Activated naive CD4-positive, alpha-beta T cell treated with anti-CD3 and anti-CD28 coated beads, Interleukin-2, amount 10 ng/mL, durations not matched to agents 7 days and 5 days (primary cell): ENCODE measurements at regions not wholly inside any gene's neighbourhood (a gene's known extent, or its start where the extent isn't known, plus 50 kb on each side); places are given as distances from the start of the nearest gene placed in this dataset.
"Not testable (repeated sequence)": the region's sequence is repeated elsewhere in the genome, so short reads cannot be mapped to it uniquely, and the experiment has no call there.

Experiments used
- CTCF ChIA-PET: fragments of 350-600 bp; sonication (Branson Sonifier 250); formaldehyde crosslinking; loops from one replicate; lab custom pipeline; 2021; ENCODE audit warnings: antibody characterized with exemption; lab: Charles Lee
- DNase-seq: peaks from one replicate; pipeline ENCODE4 v3.0.0-alpha.2; 2020
- H3K27ac Mint-ChIP-seq: one replicate; pipeline ENCODE4 v1.8.0; 2021; ENCODE audit warnings: mild to moderate bottlenecking, moderate library complexity, mixed read lengths
- H3K27me3 Mint-ChIP-seq: one replicate; pipeline ENCODE4 v1.8.0; 2021; ENCODE audit warnings: mild to moderate bottlenecking, mixed read lengths
- H3K36me3 Mint-ChIP-seq: one replicate; pipeline ENCODE4 v1.8.0; 2021; ENCODE audit warnings: mixed read lengths
- H3K4me1 Mint-ChIP-seq: one replicate; pipeline ENCODE4 v1.8.0; 2021; ENCODE audit warnings: mixed read lengths
- H3K4me3 Mint-ChIP-seq: one replicate; pipeline ENCODE4 v1.8.0; 2021; ENCODE audit warnings: mild to moderate bottlenecking, moderate library complexity, mixed read lengths
- H3K9me3 Mint-ChIP-seq: one replicate; pipeline ENCODE4 v1.8.0; 2021; ENCODE audit warnings: mixed read lengths

GRCh38 chr1:88318740-88319139 is 365.3 kb upstream of the PKN2 start:
- H3K9me3 Mint-ChIP-seq: no peaks in the 10 kb centered on the region
- no peaks in the 10 kb centered on the region for H3K4me1 Mint-ChIP-seq
- no peaks in the 10 kb centered on the region for H3K36me3 Mint-ChIP-seq
- CTCF ChIA-PET: no interaction called here
- no peaks in the 10 kb centered on the region for H3K27me3 Mint-ChIP-seq
- H3K27ac Mint-ChIP-seq: no peak overlapping the region
- DNase-seq: no peak
- no peak overlapping the region for H3K4me3 Mint-ChIP-seq

- no peak overlapping the region for H3K4me3 Mint-ChIP-seq
- H3K36me3 Mint-ChIP-seq: no peaks in the 10 kb centered on the region
- H3K27ac Mint-ChIP-seq: no peak overlapping the region
- H3K4me1 Mint-ChIP-seq: no peaks in the 10 kb centered on the region
- no peak for DNase-seq
- CTCF ChIA-PET: no interaction called here
- no peaks in the 10 kb centered on the region for H3K9me3 Mint-ChIP-seq
- H3K27me3 Mint-ChIP-seq: no peaks in the 10 kb centered on the region
Observed at GRCh38 chr1:88320291-88320690, 363.8 kb upstream of the PKN2 start.

GRCh38 chr1:88321706-88322105 is 362.4 kb upstream of the PKN2 start:
- H3K9me3 Mint-ChIP-seq: no peaks in the 10 kb centered on the region
- H3K27ac Mint-ChIP-seq: no peak overlapping the region
- CTCF ChIA-PET: no interaction called here

GRCh38 chr1:88324899-88325298 is 359.2 kb upstream of the PKN2 start:
- Mint-ChIP-seq H3K4me1 (no peaks in the 10 kb centered on the region), H3K27ac (no peak overlapping the region)
- CTCF ChIA-PET: no interaction called here

More at GRCh38 chr1:88321706-88322105, 362.4 kb upstream of the PKN2 start:
- no peak for DNase-seq
- Mint-ChIP-seq H3K4me3 (no peak overlapping the region), H3K27me3 (no peaks in the 10 kb centered on the region), H3K36me3 (no peaks in the 10 kb centered on the region), H3K4me1 (no peaks in the 10 kb centered on the region)

GRCh38 chr1:88327391-88328267 is 356.4 kb upstream of the PKN2 start:
- no peaks in the 10 kb centered on the region for H3K27me3 Mint-ChIP-seq
- CTCF ChIA-PET: no interaction called here
- H3K4me1 Mint-ChIP-seq: no peaks in the 10 kb centered on the region
- H3K27ac Mint-ChIP-seq: no peak overlapping the region
- no peak overlapping the region for H3K4me3 Mint-ChIP-seq
- H3K36me3 Mint-ChIP-seq: no peaks in the 10 kb centered on the region
- DNase-seq: no peak
- no peaks in the 10 kb centered on the region for H3K9me3 Mint-ChIP-seq

More at GRCh38 chr1:88324899-88325298, 359.2 kb upstream of the PKN2 start:
- no peaks in the 10 kb centered on the region for H3K27me3 Mint-ChIP-seq
- H3K9me3 Mint-ChIP-seq: no peaks in the 10 kb centered on the region
- DNase-seq: no peak
- no peak overlapping the region for H3K4me3 Mint-ChIP-seq
- H3K36me3 Mint-ChIP-seq: no peaks in the 10 kb centered on the region

GRCh38 chr1:88330201-88330600 is 353.9 kb upstream of the PKN2 start:
- Mint-ChIP-seq H3K4me3 (no peak overlapping the region), H3K9me3 (no peaks in the 10 kb centered on the region), H3K27me3 (no peaks in the 10 kb centered on the region), H3K36me3 (no peaks in the 10 kb centered on the region), H3K27ac (no peak overlapping the region), H3K4me1 (no peaks in the 10 kb centered on the region)
- DNase-seq: no peak
- CTCF ChIA-PET: no interaction called here

- Mint-ChIP-seq H3K36me3 (no peaks in the 10 kb centered on the region), H3K9me3 (no peaks in the 10 kb centered on the region), H3K4me1 (no peaks in the 10 kb centered on the region), H3K27me3 (no peaks in the 10 kb centered on the region), H3K27ac (no peak overlapping the region), H3K4me3 (no peak overlapping the region)
- CTCF ChIA-PET: no interaction called here
- no peak for DNase-seq
Observed at GRCh38 chr1:88333086-88333695, 350.9 kb upstream of the PKN2 start.

- Mint-ChIP-seq H3K4me3 (no peak overlapping the region), H3K27ac (no peak overlapping the region), H3K4me1 (no peaks in the 10 kb centered on the region), H3K27me3 (no peaks in the 10 kb centered on the region), H3K9me3 (no peaks in the 10 kb centered on the region), H3K36me3 (no peaks in the 10 kb centered on the region)
- CTCF ChIA-PET: no interaction called here
- no peak for DNase-seq
Observed at GRCh38 chr1:88341447-88341846, 342.6 kb upstream of the PKN2 start.

GRCh38 chr1:88342081-88342480 is 342.0 kb upstream of the PKN2 start:
- H3K27ac Mint-ChIP-seq, H3K9me3 Mint-ChIP-seq, H3K27me3 Mint-ChIP-seq, CTCF ChIA-PET, H3K4me3 Mint-ChIP-seq, H3K36me3 Mint-ChIP-seq, H3K4me1 Mint-ChIP-seq, DNase-seq: not testable (repeated sequence)

GRCh38 chr1:88350648-88351047 is 333.4 kb upstream of the PKN2 start:
- Mint-ChIP-seq H3K27ac (no peak overlapping the region), H3K4me1 (no peaks in the 10 kb centered on the region), H3K4me3 (no peak overlapping the region), H3K36me3 (no peaks in the 10 kb centered on the region), H3K9me3 (no peaks in the 10 kb centered on the region), H3K27me3 (no peaks in the 10 kb centered on the region)
- CTCF ChIA-PET: no interaction called here
- no peak for DNase-seq

GRCh38 chr1:88351960-88352359 is 332.1 kb upstream of the PKN2 start:
- no peaks in the 10 kb centered on the region for H3K4me1 Mint-ChIP-seq
- no peak overlapping the region for H3K27ac Mint-ChIP-seq
- CTCF ChIA-PET: no interaction called here
- no peak overlapping the region for H3K4me3 Mint-ChIP-seq
- no peaks in the 10 kb centered on the region for H3K9me3 Mint-ChIP-seq
- H3K27me3 Mint-ChIP-seq: no peaks in the 10 kb centered on the region
- DNase-seq: no peak
- H3K36me3 Mint-ChIP-seq: no peaks in the 10 kb centered on the region

- Mint-ChIP-seq H3K27ac (no peak overlapping the region), H3K4me3 (no peak overlapping the region), H3K4me1 (no peaks in the 10 kb centered on the region), H3K9me3 (no peaks in the 10 kb centered on the region), H3K27me3 (no peaks in the 10 kb centered on the region), H3K36me3 (no peaks in the 10 kb centered on the region)
- CTCF ChIA-PET: no interaction called here
- no peak for DNase-seq
Observed at GRCh38 chr1:88354256-88354655, 329.8 kb upstream of the PKN2 start.

GRCh38 chr1:88357729-88358128 is 326.3 kb upstream of the PKN2 start:
- CTCF ChIA-PET: no interaction called here
- H3K4me1 Mint-ChIP-seq: no peaks in the 10 kb centered on the region
- no peaks in the 10 kb centered on the region for H3K36me3 Mint-ChIP-seq
- H3K27ac Mint-ChIP-seq: no peak overlapping the region
- no peak for DNase-seq
- H3K27me3 Mint-ChIP-seq: no peaks in the 10 kb centered on the region
- H3K9me3 Mint-ChIP-seq: no peaks in the 10 kb centered on the region
- H3K4me3 Mint-ChIP-seq: no peak overlapping the region

GRCh38 chr1:88371436-88372023 is 312.5 kb upstream of the PKN2 start:
- CTCF ChIA-PET: no interaction called here

GRCh38 chr1:88375977-88376376 is 308.1 kb upstream of the PKN2 start:
- no peaks in the 10 kb centered on the region for H3K9me3 Mint-ChIP-seq
- H3K36me3 Mint-ChIP-seq: no peaks in the 10 kb centered on the region
- DNase-seq: no peak
- no peak overlapping the region for H3K27ac Mint-ChIP-seq
- CTCF ChIA-PET: no interaction called here
- H3K4me1 Mint-ChIP-seq: no peaks in the 10 kb centered on the region
- H3K27me3 Mint-ChIP-seq: no peaks in the 10 kb centered on the region
- no peak overlapping the region for H3K4me3 Mint-ChIP-seq

More at GRCh38 chr1:88371436-88372023, 312.5 kb upstream of the PKN2 start:
- Mint-ChIP-seq H3K27me3 (no peaks in the 10 kb centered on the region), H3K4me1 (no peaks in the 10 kb centered on the region), H3K27ac (no peak overlapping the region), H3K4me3 (no peak overlapping the region), H3K9me3 (no peaks in the 10 kb centered on the region), H3K36me3 (no peaks in the 10 kb centered on the region)
- DNase-seq: no peak
